Uterus (tissue), 3 donors: ENCODE measurements at regions not wholly inside any gene's neighbourhood (a gene's known extent, or its start where the extent isn't known, plus 50 kb on each side); places are given as distances from the start of the nearest gene placed in this dataset.

ENCODE experiments used
- DNase-seq, 2 donors: peaks; one replicate each; pipeline ENCODE4 v3.0.0-alpha.2; 2019 to 2020
- H3K27ac ChIP-seq, 2 donors: fragments of 200-600 bp; sonication (generic); 1 replicate in 1 of 2; 2 replicates in 1 of 2; pipeline ENCODE4 v1.5.1; 2016 to 2018
- H3K27me3 ChIP-seq, 2 donors: fragments of 200-600 bp; sonication (generic); one replicate each; pipeline ENCODE4 v1.5.1; 2018 to 2019; ENCODE audit warnings: control low read depth in 1 of 2
- H3K36me3 ChIP-seq, 2 donors: fragments of 200-600 bp; sonication (generic); one replicate each; pipeline ENCODE4 v1.5.1; 2019; ENCODE audit warnings: control low read depth in 1 of 2
- H3K4me1 ChIP-seq, 2 donors: fragments of 200-600 bp; sonication (generic); one replicate each; pipeline ENCODE4 v1.5.1; 2018 to 2019; ENCODE audit warnings: control low read depth in 1 of 2
- H3K4me3 ChIP-seq, 2 donors: fragments of 200-600 bp; sonication (generic); 1 replicate in 1 of 2; 2 replicates in 1 of 2; pipeline ENCODE4 v1.5.1; 2018 to 2019; ENCODE audit warnings: mild to moderate bottlenecking in 1 of 2
- H3K9me3 ChIP-seq, 2 donors: fragments of 200-600 bp; sonication (generic); one replicate each; pipeline ENCODE4 v1.5.1; 2019; ENCODE audit warnings: control low read depth in 1 of 2
- CTCF ChIP-seq, 4 experiments: fragments of 200-600 bp in 2 of 4; fragments of 450-650 bp in 2 of 4; sonication (generic) in 2 of 4; IDR thresholded peaks; one replicate each; pipeline ENCODE4 v1.5.1; 2016 to 2019; ENCODE audit warnings: antibody characterized with exemption in 4 of 4, mild to moderate bottlenecking in 2 of 4, moderate library complexity in 1 of 4
- POLR2A ChIP-seq, 2 donors: fragments of 450-650 bp; IDR thresholded peaks; one replicate each; pipeline ENCODE4 v1.6.1; 2016; ENCODE audit warnings: antibody characterized with exemption in 2 of 2, mild to moderate bottlenecking in 1 of 2, moderate library complexity in 1 of 2
- intact Hi-C: fragments of 100-400 bp; cut with DNase I; formaldehyde crosslinking; loops from one replicate; pipeline ENCODE4 v1.15.1; 2023; ENCODE audit warnings: low total_unique reads
- donor health status: DM: yes; HTN: yes; CAD: no.

GRCh38 chr12:13890943-13891342 is 90.5 kb downstream of the GRIN2B start:
- TF ChIP-seq POLR2A (IDR thresholded peaks at IDR 0.05) (no peak), CTCF (IDR thresholded peaks at IDR 0.05) (no peak)
- Histone ChIP-seq H3K36me3 (no peaks in the 10 kb centered on the region), H3K4me1 (no peaks in the 10 kb centered on the region), H3K4me3 (no peak overlapping the region), H3K27ac (no peak overlapping the region), H3K9me3 (no peaks in the 10 kb centered on the region), H3K27me3 (no peaks in the 10 kb centered on the region)
- DNase-seq: no peak
- intact Hi-C loops: no loop called here

- no peak overlapping the region for H3K27ac ChIP-seq
- TF ChIP-seq CTCF (IDR thresholded peaks at IDR 0.05) (no peak), POLR2A (IDR thresholded peaks at IDR 0.05) (no peak)
- H3K36me3 ChIP-seq: no peaks in the 10 kb centered on the region
- H3K4me3 ChIP-seq: no peak overlapping the region
- no peaks in the 10 kb centered on the region for H3K27me3 ChIP-seq
- no peak for DNase-seq
- no peaks in the 10 kb centered on the region for H3K4me1 ChIP-seq
- H3K9me3 ChIP-seq: no peaks in the 10 kb centered on the region
- intact Hi-C loops: no loop called here
These were observed 93.5 kb downstream of the GRIN2B start for GRCh38 chr12:13887779-13888388.

GRCh38 chr12:13882176-13882575 is 99.2 kb downstream of the GRIN2B start:
- Histone ChIP-seq H3K4me1 (no peaks in the 10 kb centered on the region), H3K36me3 (no peaks in the 10 kb centered on the region), H3K9me3 (no peaks in the 10 kb centered on the region), H3K27ac (no peak overlapping the region), H3K4me3 (no peak overlapping the region), H3K27me3 (no peaks in the 10 kb centered on the region)
- intact Hi-C loops: no loop called here
- DNase-seq: no peak
- no peak for TF ChIP-seq POLR2A (IDR thresholded peaks at IDR 0.05)
- TF ChIP-seq CTCF (IDR thresholded peaks at IDR 0.05): no peak

- intact Hi-C loops: no loop called here
These were observed 100.8 kb downstream of the GRIN2B start for GRCh38 chr12:13880613-13881012.

GRCh38 chr12:13875744-13876143 is 105.7 kb downstream of the GRIN2B start:
- Histone ChIP-seq H3K36me3 (no peaks in the 10 kb centered on the region), H3K27ac (no peak overlapping the region)

More at GRCh38 chr12:13880613-13881012, 100.8 kb downstream of the GRIN2B start:
- no peaks in the 10 kb centered on the region for H3K36me3 ChIP-seq
- no peak for DNase-seq
- TF ChIP-seq POLR2A (IDR thresholded peaks at IDR 0.05) (no peak), CTCF (IDR thresholded peaks at IDR 0.05) (no peak)
- H3K4me1 ChIP-seq: no peaks in the 10 kb centered on the region
- no peak overlapping the region for H3K4me3 ChIP-seq
- H3K9me3 ChIP-seq: no peaks in the 10 kb centered on the region
- H3K27ac ChIP-seq: no peak overlapping the region
- no peaks in the 10 kb centered on the region for H3K27me3 ChIP-seq

More at GRCh38 chr12:13875744-13876143, 105.7 kb downstream of the GRIN2B start:
- Histone ChIP-seq H3K27me3 (peaks cover 0 to 4% of the 10 kb centered on the region in 2 donors), H3K4me3 (no peak overlapping the region), H3K9me3 (no peaks in the 10 kb centered on the region), H3K4me1 (no peaks in the 10 kb centered on the region)
- DNase-seq: no peak
- intact Hi-C loops: no loop called here
- TF ChIP-seq POLR2A (IDR thresholded peaks at IDR 0.05) (no peak), CTCF (IDR thresholded peaks at IDR 0.05) (no peak)
